CD1c-positive myeloid dendritic cell (primary cell): ENCODE measurements at regions not wholly inside any gene's neighbourhood (a gene's known extent, or its start where the extent isn't known, plus 50 kb on each side); places are given as distances from the start of the nearest gene placed in this dataset.

Experiments
- DNase-seq: peaks from one replicate; pipeline ENCODE4 v3.0.0-alpha.2; 2016; ENCODE audit errors: extremely low spot score

GRCh38 chr4:15339737-15340136 lies 88.1 kb upstream of the C1QTNF7 start:
- DNase-seq, result no peak

- DNase-seq, result no peak
Observed at GRCh38 chr4:15340332-15340731, 87.5 kb upstream of the C1QTNF7 start.

DNA sequence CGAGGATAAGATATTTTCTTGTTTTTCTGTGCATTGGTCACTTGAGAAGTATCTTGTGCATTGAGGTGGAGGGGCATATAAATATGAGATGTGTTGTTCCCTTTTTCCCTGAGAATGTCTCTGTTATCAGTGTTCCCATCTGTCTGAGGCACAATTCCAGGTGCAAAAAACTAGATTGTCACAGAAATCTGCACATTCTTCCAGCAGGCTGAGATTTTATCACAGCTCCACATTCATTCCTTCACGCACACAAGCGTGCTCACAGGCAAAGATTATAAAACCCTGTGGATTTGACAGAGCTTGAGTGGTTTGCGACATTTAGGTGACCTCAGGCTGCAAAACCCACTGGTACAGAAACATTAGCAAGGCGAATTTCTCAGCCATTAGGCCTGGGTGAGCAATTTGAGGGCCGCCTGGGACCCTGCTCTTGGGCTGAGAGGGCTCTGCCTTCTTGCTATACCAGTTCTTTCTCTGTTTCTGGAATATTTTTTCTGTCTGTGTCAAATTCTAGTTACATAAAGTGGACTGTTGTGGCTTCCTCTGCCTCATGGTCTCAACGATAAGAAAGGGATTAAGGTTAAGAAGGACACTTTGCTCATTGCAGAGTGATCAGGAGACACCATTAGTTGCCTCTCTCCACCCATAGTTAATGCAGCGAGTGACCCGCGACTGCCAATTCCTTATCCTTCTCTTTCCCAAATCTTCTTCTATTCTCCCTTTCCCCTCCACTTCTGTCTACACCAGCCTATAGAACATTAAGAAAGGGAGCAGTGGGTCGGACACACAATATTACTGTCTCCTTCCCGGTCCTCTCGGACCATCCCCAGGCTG lies 86.7 kb upstream of the C1QTNF7 start:
- DNase-seq, result no peak

DNA sequence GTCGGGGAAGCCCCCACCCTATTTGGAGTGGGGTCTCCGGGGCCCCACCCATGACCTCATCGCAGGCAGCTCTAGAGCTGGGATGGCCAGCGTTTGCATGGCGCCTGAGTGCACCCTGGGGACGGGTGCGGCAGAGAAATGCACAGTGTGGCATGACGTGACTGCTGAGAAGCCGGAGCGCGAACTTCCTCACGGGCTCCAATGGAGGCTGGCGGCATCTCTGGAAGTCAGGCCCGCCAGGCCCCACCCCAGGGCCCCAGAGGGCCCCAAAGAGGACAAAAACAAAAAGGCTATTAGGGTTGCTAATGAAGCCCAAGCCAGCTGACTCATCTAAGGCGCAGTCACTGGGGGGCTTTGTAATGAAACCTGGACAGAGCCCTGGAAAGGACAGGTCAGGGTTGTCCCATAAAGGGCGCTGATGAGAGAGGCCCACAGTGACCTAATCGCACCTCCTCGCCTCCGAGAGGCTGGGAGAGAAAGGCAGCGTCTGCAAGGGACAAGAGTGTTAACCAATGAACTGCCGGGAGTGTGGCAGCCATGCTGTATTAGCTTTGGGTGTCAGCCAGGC lies 86.0 kb upstream of the C1QTNF7 start:
- DNase-seq, result no peak

GRCh38 chr4:15343000-15343399 lies 84.8 kb upstream of the C1QTNF7 start:
- DNase-seq, result no peak

GRCh38 chr4:15343581-15343980 lies 84.3 kb upstream of the C1QTNF7 start:
- DNase-seq, result no peak

GRCh38 chr4:15344041-15344440 lies 83.8 kb upstream of the C1QTNF7 start:
- no peak for DNase-seq

DNA sequence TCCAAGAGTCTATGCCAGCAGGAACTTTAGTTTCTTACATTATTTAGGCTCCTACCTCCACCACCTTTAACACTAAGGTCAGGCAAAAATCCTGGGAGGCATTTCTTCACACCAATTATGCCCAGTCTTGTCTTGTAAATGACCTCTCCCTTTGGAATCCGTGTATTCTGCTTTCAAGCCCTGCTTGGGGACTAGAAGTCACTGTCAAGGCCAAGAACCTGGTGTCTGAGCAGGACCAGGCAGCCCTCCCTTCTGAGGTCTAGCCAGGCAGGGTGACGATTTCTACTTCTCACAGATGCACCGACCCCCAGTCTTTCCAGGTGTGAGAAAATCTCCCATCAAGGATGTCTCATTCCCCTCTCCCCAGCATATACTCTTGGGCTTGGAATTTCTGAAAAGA lies 82.7 kb upstream of the C1QTNF7 start:
- no peak for DNase-seq

DNA sequence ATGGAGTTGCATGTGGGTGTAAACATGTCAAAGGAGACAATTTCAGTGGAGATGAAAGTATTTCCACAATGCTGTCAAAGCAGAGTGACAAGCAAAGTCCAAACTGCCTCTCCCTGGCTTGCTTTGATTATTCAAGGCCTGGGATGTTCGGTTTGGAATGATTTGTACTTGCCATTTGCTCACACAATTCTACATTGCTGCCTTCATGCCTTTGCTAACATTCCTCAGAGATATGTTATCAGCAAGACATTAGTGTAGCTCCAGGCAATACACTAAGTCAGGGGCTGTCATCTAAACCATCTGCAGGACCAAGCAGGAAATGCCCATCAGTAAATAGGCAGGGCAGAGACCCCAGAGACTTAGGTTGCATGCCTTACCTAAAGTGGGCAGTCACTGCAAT lies 79.6 kb upstream of the C1QTNF7 start:
- DNase-seq, result no peak

GRCh38 chr4:15348695-15349094 lies 79.1 kb upstream of the C1QTNF7 start:
- DNase-seq, result no peak

DNA sequence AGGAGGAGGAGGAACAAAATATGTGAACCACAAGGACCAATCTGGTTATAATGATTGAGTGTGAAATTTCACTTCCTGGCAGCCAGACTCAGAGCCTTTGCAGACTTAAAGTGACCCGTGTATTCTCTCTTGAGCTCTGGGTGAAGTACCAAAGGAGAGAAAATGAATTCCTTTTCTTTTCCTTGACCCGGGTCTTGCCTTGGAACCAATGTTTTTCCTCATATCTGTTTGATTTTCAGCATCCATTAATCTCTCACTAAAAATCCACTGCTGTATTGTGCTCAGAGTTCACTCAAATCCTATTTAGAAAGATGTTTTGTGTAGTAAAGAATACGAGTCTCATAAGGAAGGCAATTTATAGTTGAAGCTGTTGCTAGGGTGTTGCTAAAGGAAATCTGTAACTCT lies 78.3 kb upstream of the C1QTNF7 start:
- DNase-seq, result no peak

- no peak for DNase-seq
Observed at GRCh38 chr4:15349965-15350364, 77.9 kb upstream of the C1QTNF7 start.

- no peak for DNase-seq
Observed at GRCh38 chr4:15352524-15352923, 75.3 kb upstream of the C1QTNF7 start.

- no peak for DNase-seq
Observed at GRCh38 chr4:15353207-15353606, 74.6 kb upstream of the C1QTNF7 start.

DNA sequence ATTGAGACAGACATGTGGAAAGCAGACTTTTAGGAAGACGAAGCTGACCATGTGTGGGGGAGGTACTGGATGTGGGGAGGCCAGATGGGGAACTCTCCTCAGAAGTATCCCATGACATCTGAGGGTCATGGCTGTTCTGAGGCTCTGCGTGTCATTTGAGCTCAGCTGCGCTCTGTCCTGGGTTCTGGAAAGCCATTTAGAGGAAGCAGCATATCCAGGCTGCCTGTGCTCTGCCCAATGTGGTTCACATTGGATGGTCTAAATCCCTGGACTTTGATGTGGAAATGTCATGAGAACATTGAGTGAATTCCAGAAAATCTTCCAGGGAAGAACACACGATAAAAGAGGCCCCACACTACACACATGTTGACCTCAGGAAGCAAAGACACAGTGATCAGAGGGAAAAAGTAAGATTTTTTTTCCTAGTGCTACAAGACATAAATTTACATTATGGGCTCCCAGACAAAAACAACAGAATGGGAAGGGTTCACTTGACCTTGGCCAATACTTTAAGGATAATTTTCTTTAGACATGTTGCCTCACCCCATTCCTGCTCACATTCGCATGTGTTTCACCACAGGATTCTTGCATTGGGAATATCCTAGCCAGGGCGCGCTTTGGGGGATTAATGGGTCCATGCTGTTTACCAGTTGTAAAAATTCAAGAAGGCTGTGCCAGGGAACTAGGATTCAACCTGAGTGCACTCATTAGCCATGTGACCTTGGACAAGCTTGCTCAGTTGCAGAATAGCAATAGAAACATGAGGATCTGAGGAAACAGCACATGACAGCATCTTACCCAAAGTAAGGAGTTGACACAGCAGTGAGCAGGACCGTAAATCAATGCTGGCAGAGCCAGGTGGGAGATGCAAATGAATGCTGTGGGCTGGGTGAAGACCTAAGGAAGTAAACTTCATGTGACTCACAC lies 73.2 kb upstream of the C1QTNF7 start:
- DNase-seq, result no peak

- DNase-seq, result no peak
Observed at GRCh38 chr4:15361529-15361928, 66.3 kb upstream of the C1QTNF7 start.

DNA sequence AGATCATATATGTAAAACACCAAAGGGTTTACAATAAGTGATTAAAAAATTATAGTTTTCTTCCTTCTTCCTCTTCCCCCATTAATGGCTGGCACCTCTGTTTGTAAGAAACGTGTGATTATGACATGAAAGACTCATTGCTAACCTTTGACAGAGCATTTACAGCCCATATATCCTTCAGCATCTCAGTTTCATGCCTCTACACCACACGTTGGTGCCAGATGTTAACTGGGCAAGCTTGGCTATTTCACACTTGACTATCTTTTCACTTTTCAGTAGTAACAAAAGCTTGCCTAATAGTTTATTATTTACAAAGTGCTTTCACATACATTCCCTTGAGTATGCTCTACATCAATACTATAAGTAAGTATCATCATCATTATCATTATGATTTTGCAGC lies 65.3 kb upstream of the C1QTNF7 start:
- no peak for DNase-seq

GRCh38 chr4:15364183-15364582 lies 63.6 kb upstream of the C1QTNF7 start:
- no peak for DNase-seq

- DNase-seq, result no peak
Observed at GRCh38 chr4:15365641-15366040, 62.2 kb upstream of the C1QTNF7 start.

GRCh38 chr4:15366721-15367120 lies 61.1 kb upstream of the C1QTNF7 start:
- no peak for DNase-seq

DNA sequence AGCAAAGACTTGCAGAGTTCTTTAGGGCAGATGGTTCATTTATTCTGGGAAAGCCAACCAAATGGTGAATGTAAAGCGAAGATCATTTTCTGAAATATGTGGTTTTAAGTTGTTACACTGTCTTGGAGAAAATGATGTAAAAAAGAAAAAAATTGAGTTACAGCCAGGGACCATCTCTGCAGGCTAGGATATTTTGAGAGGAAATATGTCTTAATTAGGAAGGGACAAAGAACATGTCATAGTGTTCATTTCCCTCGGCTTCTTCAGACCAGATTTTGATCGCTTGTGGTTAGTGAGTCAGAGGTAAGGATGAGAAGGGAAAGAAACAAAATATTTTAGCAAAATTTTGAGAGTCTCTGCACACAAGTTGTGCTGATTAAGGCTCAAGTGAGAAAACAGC lies 59.0 kb upstream of the C1QTNF7 start:
- DNase-seq, result no peak

- DNase-seq, result no peak
Observed at GRCh38 chr4:15370296-15370695, 57.5 kb upstream of the C1QTNF7 start.

GRCh38 chr4:15373363-15373762 lies 54.5 kb upstream of the C1QTNF7 start:
- no peak for DNase-seq
